ENCODE measurements at regions not wholly inside any gene's neighbourhood (a gene's known extent, or its start where the extent isn't known, plus 50 kb on each side); places are given as distances from the start of the nearest gene placed in this dataset.

DNA sequence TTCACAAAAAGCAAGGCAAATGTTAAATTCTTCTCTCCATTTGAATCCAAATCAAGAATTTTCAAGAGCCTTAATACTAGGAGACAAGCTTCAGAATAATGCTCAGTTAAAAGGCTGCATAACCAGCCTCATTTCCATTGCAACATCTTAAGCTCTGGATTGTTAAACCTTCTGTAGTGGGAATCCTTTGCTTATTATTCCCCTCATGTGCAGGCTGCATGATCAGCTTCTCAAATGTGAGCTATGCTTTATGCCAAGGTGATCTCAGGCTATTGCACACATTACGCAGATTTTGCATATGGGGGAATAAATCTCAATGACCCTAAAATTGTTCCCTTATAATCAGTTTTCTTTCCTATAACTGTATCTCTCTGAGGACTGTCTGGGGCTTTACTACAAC is 71.7 kb upstream of the CCDC196 start:
- TF ChIP-seq CTCF (IDR thresholded peaks at IDR 0.05) (no peak), POLR2A (IDR thresholded peaks at IDR 0.05) (no peak), EP300 (IDR thresholded peaks at IDR 0.05) (no peak)
